Left forelimb (tissue), 1 donor: ENCODE measurements at regions not wholly inside any gene's neighbourhood (a gene's known extent, or its start where the extent isn't known, plus 50 kb on each side); places are given as distances from the start of the nearest gene placed in this dataset.
"Not testable (repeated sequence)": the region's sequence is repeated elsewhere in the genome, so short reads cannot be mapped to it uniquely, and the experiment has no call there.

Experiments
- DNase-seq: peaks from one replicate; pipeline ENCODE4 v3.0.0-alpha.2; 2018; ENCODE audit warnings: low spot score

GRCh38 chr6:74631564-74631963 lies 574.3 kb downstream of the COL12A1 start:
- no peak for DNase-seq

GRCh38 chr6:74626288-74626687 lies 579.6 kb downstream of the COL12A1 start:
- DNase-seq, result no peak

- no peak for DNase-seq
Observed at GRCh38 chr6:74623027-74623426, 582.8 kb downstream of the COL12A1 start.

GRCh38 chr6:74611220-74611619 lies 594.6 kb downstream of the COL12A1 start:
- no peak for DNase-seq

GRCh38 chr6:74610352-74610751 lies 595.5 kb downstream of the COL12A1 start:
- no peak for DNase-seq

GRCh38 chr6:74609871-74610270 lies 596.0 kb downstream of the COL12A1 start:
- DNase-seq, result no peak

- DNase-seq, result no peak
Observed at GRCh38 chr6:74607934-74608333, 597.9 kb downstream of the COL12A1 start.

- no peak for DNase-seq
Observed at GRCh38 chr6:74607468-74607867, 598.4 kb downstream of the COL12A1 start.

- no peak for DNase-seq
Observed at GRCh38 chr6:74606582-74607071, 599.2 kb downstream of the COL12A1 start.

GRCh38 chr6:74605922-74606581 lies 599.8 kb downstream of the COL12A1 start:
- DNase-seq, result no peak

- DNase-seq, result no peak
Observed at GRCh38 chr6:74604279-74604678, 601.6 kb downstream of the COL12A1 start.

- no peak for DNase-seq
Observed at GRCh38 chr6:74603322-74604076, 602.4 kb downstream of the COL12A1 start.

- DNase-seq, result no peak
Observed at GRCh38 chr6:74602206-74602605, 603.6 kb downstream of the COL12A1 start.

GRCh38 chr6:74598462-74599393 lies 607.1 kb downstream of the COL12A1 start:
- no peak for DNase-seq

GRCh38 chr6:74597840-74598239 lies 608.0 kb downstream of the COL12A1 start:
- DNase-seq, result no peak

- DNase-seq, result no peak
Observed at GRCh38 chr6:74597266-74597665, 608.6 kb downstream of the COL12A1 start.

- no peak for DNase-seq
Observed at GRCh38 chr6:74596588-74596987, 609.3 kb downstream of the COL12A1 start.

- DNase-seq, result not testable (repeated sequence)
Observed at GRCh38 chr6:74594350-74594749, 611.5 kb downstream of the COL12A1 start.

GRCh38 chr6:74588094-74588832 lies 617.6 kb downstream of the COL12A1 start:
- no peak for DNase-seq

GRCh38 chr6:74587386-74587785 lies 618.5 kb downstream of the COL12A1 start:
- no peak for DNase-seq

- DNase-seq, result no peak
Observed at GRCh38 chr6:74585753-74586152, 620.1 kb downstream of the COL12A1 start.

GRCh38 chr6:74581681-74582080 lies 624.2 kb downstream of the COL12A1 start:
- no peak for DNase-seq
